ENCODE measurements at regions not wholly inside any gene's neighbourhood (a gene's known extent, or its start where the extent isn't known, plus 50 kb on each side); places are given as distances from the start of the nearest gene placed in this dataset.
"Not testable (repeated sequence)": the region's sequence is repeated elsewhere in the genome, so short reads cannot be mapped to it uniquely, and the experiment has no call there.

DNA sequence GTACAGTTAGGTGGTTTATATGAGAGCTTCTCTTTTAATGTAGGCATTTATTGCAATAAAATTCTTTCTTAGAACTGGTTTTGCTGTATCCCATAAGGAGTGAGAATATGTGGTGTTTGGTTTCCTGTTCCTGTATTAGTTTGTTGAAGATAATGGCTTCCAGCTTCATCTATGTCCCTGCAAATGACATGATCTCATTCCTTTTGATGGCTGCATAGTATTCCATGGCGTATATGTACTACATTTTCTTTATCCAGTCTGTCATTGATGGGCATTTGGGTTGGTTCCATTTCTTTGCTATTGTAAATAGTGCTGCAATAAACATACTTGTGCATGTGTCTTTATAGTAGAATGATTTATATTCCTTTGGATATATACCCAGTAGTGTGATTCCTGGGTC is 106.7 kb upstream of the IRS4 start:
- DNase-seq (ENCODE audit: low read depth, low spot score) = not testable (repeated sequence)

DNA sequence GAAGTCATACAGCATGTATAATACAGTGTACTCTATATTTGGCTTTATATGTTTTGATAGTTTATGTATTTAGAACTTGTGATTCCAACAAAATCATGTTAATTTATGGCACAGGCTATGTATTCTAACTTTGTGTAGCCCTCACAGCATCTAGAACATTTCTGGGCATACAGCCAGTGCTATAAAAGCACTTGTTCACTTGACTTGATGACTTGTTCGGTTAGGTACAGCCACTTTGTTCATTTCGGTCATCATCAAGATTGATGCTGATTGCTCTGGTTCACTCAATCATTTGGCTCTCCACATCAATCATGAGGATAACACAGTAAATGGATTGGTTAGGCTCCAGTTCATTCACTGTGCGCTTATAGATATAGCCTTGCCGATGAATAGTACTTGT is 97.6 kb upstream of the IRS4 start:
- DNase-seq (ENCODE audit: low read depth, low spot score) = no peak

DNA sequence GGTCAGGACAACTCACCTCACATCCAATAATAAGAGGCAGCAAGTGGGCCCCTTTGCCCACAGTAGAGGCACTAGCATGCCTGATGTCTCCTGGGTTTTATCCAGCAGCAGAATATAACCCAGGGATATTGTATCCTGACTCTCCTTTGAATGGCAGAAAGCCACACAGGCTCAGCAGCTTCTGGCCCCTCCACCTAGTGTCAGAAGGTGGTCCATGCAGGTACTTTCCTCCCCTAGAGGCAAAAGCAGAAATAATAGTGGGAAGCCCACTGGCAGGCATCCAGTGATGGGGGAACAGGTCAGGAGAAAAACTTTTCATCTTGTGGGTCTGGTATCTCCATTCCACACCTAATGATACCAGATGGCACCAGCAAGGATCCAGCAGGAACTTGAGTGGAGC is 75.5 kb upstream of the IRS4 start:
- no peak for DNase-seq (ENCODE audit: low read depth, low spot score)

DNA sequence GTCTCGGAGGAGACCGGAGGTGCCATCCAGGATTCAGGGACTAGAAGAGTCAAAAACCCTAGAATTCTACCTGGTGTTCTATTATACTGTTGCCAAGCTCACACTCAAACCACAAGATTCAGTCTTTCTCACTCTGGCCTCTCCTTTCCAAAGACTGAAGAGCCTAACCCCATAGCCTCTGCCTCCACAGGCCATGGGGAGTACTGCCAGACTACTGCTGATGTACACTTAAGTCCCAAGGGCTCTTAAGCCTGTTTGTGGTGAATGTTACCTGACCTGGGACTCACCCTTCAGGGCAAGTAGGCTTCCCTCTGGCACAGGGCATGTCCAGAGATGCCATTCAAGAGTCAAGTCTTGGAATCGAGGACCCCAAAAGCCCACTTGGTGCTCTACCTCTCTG is 58.9 kb upstream of the IRS4 start:
- DNase-seq (ENCODE audit: low read depth, low spot score) = no peak

Data from brain pericyte (primary cell).